NCI-H524 (cell line): ENCODE measurements at regions not wholly inside any gene's neighbourhood (a gene's known extent, or its start where the extent isn't known, plus 50 kb on each side); places are given as distances from the start of the nearest gene placed in this dataset.
"Not testable (repeated sequence)": the region's sequence is repeated elsewhere in the genome, so short reads cannot be mapped to it uniquely, and the experiment has no call there.

Source experiments
- DNase-seq, 2 experiments: peaks; one replicate each; lab custom pipeline; 2025; lab: John Stamatoyannopoulos, UW

- DNase-seq, result no peak
Measured at GRCh38 chr10:44005788-44006099, 357.1 kb upstream of the ZNF32 start.

DNA sequence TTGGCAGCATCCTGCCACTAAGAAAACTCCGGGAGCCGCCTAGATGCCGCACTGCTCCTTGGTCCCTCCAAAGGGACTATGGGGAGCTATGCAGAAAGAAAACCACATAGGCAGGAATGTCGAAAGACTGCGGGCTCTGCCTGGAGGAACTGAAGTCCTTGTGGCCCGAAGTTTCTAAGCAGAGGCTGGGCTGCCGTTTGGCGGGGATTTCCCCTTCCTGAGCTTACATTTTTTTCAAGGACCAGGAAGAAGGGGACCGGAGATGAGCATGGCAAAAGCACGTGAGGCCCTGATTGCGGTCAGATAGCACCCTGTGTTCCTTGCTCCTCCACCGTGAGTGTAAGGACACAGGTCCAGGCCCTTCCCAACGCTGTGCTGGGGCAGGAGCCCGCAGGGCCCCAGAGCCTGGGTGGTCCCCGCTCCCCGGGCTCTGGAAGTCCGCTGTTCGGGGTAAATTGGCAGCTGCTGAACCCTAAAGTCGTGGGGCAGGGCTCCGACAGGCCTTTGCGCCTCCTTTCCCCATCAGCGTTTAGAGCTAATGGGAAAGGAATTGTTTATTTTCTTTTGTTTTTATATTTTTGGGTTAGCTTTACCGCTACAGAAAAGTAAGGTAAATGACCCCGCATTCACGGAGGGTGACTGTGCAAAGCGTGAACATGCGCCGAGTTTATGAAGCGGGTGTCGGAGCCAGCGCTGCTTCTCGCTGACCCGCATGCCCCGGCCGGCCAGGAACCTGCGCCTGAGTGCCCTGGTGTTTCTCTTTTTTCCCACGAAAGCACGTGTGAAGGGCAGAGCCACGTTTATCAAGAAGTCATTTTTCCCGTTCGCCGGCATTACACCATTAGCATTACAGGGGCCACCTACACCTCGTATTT is 356.5 kb upstream of the ZNF32 start:
- no peak for DNase-seq

DNA sequence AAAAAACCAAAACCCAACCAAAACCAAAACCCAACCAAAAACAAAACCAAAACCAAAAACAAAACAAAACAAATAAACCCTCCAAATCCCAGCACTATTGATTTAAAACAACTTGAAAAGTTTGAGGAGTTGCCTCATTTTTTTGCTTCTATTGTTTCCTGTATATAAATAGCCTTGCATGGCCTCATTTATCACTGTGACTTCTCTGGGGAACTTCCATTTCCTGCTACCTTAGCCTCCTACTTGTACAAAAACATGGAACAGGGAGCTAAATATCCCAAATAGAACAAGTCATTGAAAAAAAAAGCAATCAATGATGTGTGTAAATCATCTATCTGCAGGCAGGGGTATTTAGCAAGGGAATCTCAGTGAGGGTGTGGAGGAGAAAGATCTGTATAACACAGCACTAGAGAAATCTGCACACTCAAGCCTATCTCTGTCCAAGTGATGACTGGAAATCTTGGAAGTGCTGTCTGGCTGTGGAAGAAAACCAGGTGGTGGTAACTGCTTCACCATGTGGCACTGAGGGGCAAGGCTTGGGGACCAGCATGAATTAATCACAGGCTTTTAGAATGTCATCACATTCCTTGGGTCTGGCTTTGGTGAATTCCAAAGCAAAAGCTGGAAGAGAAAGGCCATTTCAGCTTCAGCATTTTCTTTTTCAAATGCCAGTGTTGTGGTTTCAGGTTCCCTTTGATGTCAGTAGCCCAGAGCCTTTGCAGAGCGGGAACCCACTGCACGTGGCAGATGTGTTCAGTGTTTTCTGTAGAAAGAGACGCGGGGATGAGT is 349.5 kb upstream of the ZNF32 start:
- DNase-seq, result no peak

DNA sequence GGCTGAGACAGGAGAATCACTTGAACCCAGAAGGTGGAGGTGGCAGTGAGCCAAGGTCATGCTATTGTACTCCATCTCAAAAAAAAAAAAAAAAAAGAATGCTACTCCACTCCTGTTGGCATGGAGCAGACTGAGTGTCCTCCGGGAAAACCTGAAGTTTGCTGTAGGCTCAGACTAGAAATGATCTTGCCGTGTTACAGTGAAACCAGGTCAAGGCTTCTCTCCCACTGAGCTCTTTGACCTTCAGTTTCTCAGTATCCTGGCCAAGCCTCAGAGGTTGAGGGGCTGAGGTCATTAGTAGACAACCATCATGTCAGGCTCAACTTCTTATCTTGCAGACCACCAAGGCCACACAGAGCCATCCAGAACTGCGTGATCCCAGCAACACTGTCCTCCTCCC is 348.6 kb upstream of the ZNF32 start:
- no peak for DNase-seq

DNA sequence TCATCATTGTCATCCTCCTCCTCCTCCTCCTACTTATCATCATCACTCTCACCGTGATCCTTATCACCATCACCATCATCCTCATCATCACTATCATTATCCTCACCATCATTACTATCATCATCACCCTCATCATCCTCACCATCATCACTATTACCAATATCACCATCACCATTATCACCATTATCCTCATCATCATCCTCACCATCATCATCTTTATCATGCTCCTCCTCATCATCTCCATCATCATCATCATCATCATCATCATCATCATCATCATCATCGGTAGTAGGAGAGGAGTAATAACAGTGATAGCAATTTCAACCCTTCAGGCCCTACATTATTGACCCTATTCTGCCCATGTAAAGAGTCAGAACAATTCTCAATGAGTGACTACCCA is 345.9 kb upstream of the ZNF32 start:
- no peak for DNase-seq

DNA sequence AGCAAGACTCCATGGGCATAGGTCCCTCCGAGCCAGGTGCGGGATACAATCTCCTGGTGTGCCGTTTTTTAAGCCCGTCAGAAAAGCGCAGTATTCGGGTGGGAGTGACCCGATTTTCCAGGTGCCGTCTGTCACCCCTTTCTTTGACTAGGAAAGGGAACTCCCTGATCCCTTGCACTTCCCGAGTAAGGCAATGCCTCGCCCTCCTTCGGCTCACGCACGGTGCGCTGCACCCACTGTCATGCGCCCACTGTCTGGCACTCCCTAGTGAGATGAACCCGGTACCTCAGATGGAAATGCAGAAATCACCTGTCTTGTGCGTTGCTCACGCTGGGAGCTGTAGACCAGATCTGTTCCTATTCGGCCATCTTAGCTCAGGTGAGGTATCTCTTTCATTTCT is 344.1 kb upstream of the ZNF32 start:
- not testable (repeated sequence) for DNase-seq

GRCh38 chr10:43986374-43986773 is 337.7 kb upstream of the ZNF32 start:
- DNase-seq, result no peak

DNA sequence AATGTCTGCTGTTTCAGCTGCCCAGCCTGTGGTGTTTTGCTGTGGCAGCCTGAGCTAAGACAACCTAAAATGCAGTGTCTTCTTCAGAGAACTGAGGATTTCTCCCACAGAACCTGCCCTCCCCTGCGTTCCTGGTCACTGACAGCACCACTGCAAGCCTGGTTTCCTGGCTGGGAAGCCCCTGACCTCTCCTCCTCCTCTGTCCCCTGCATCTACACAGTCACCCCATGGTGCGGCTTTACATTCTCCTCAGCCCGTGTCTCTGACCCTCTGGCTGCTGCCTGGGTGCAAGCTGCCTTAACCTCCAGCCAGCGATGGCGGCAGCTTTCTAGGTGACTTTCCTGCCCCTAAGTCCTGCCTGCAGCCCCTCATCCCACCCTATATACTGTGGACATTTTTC is 337.3 kb upstream of the ZNF32 start:
- DNase-seq, result no peak

GRCh38 chr10:43983856-43984271 is 335.2 kb upstream of the ZNF32 start:
- DNase-seq, result no peak

- DNase-seq, result no peak
Measured at GRCh38 chr10:43983405-43983804, 334.7 kb upstream of the ZNF32 start.

DNA sequence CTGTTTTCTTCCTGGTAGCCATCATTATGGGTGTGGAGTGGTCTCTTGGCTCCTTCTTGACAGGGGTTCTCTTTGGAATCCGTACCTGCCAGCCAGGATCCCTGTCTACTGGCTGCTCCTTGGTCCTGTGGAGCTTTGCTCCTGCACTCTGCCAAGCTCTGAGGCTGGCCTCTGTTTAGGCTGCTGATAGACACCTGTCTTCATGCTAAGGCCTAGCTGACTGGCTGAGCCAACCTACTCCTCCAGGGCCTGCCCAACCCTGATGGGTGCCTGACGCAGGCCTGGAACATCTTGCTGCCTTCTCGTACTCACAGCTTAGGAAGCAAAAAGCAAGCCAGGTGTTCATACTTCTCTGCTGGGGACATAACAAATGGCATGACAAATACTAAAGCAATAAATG is 333.6 kb upstream of the ZNF32 start:
- DNase-seq, result no peak

DNA sequence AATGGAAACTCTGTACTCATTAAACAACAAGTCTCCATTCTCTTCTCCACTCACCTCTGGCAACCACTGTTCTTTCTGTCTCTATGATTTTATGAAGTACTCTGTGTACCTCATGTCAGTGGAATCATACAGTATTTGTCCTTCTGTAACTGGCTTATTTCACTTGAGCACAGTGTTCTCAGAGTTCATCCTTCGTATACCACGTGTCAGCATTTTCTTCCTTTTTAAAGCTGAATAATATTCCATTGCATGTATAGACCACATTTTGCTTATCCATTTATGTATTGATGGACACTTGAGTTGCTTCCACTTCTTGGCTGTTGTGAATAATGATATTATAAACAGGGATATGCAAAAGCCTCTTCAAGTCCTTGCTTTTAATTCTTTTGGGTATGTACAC is 333.0 kb upstream of the ZNF32 start:
- no peak for DNase-seq

DNA sequence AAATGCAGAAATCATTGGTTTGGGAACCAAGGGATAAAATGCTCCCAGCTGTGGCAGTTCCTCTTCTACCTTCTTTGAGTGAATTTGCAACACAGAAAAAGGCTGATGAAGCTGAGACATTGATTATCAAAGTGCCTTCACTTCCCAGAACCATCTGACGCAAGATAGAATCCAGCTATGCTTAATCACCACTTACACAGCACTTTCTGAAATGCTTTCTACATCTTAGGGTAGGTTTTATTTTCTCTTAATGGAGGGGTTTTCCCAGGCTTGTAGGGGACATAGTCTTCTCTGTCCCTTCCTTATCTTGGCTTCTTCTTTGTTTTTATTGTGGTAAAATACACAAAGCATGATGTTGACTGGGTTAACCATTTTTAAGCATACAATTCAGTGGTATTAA is 332.6 kb upstream of the ZNF32 start:
- DNase-seq, result no peak

DNA sequence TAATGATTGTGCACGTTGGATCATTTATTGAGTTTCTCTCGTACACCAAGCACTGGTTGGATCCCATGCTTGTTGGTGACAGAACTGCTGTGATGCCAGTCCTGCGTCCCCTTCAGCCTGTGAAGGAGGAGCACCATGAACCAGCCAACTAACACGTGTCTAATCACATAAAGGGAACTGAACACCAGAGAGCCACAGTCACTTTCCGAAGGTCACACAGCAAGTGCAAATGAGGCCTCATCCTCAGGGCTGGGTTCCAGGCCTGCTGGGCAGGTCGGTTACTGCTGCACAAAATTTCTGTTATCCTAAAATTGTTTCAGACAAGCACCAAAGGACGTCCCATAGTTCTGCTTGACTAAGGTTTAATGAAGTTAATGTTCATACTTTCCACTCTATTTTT is 332.0 kb upstream of the ZNF32 start:
- no peak for DNase-seq

DNA sequence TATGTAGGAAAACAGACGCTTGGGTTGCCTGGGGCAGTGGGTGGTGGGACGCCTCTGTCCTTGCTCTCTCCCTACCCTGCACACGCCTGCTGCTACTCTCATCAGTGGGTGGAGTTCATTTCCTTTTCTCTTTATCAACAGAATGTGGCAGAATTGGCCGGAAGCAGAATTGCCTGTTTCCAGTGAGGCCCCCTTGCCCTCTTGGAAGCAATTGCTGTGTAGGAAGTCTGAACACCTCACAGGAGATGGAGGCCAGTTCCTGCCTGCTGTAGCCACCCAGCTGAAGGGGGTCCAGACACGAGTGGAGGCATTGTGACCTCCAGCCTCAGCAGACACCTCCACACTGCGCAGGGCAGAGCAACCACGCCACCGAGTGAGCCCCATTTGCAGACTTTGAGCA is 331.6 kb upstream of the ZNF32 start:
- DNase-seq, result no peak

- no peak for DNase-seq
Measured at GRCh38 chr10:43979551-43979950, 330.9 kb upstream of the ZNF32 start.

DNA sequence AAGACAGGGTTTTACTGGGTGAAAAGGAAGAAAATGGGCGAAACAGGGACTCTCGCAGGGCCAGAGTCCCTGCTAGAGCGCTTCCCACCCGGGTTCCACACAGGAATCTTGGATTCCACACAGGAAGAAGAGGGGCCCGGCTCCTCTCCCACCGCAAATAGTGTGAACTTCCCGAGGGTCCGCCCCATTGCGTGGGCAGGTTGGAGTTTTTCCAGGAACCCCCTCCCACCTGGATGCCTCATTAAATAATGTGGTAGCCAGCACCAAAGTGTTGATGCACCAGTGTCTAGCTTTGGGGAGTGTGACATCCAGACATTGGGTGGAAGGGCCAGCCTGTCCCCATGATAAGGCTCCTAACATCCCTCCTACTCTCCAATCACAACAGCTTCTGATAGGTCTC is 330.3 kb upstream of the ZNF32 start:
- DNase-seq, result no peak

- DNase-seq, result no peak
Measured at GRCh38 chr10:43978091-43978490, 329.4 kb upstream of the ZNF32 start.

DNA sequence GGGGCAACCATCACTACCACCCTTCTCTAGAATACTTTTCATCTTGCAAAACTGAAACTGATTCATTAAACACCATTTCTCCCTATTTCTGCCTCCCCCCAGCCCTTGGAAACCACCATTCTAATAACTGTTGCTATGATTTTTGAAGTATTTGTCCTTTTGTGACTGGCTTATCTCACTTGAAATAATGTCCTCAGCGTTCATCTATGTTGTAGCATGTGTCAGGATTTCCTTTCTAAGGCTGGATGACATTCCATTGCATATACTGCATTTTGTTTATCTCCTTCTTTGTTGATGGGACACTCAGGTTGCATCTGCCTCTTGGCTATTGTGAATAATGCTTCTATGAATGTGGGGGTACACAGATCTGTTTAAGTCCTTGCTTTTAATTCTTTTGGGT is 327.6 kb upstream of the ZNF32 start:
- DNase-seq, result no peak

DNA sequence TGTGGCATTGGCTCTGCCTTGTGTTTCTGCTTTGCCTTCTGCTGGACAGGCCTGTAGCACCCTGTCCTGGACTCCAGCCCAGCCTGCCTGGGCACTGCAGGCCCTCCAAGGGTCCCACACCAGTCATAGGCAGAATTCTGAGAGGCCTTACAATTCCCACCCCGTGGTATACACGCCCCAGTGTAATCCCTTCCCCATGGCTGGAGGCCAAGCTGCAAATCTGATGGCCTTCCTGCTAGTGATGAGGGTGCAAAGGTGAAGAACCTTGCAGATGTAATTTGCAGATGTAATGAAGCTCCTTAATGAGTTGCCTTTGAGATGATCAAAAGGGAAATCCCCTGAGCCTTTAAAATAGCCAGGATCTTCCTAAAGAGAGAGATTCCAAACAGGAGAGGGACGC is 325.1 kb upstream of the ZNF32 start:
- DNase-seq, result no peak

DNA sequence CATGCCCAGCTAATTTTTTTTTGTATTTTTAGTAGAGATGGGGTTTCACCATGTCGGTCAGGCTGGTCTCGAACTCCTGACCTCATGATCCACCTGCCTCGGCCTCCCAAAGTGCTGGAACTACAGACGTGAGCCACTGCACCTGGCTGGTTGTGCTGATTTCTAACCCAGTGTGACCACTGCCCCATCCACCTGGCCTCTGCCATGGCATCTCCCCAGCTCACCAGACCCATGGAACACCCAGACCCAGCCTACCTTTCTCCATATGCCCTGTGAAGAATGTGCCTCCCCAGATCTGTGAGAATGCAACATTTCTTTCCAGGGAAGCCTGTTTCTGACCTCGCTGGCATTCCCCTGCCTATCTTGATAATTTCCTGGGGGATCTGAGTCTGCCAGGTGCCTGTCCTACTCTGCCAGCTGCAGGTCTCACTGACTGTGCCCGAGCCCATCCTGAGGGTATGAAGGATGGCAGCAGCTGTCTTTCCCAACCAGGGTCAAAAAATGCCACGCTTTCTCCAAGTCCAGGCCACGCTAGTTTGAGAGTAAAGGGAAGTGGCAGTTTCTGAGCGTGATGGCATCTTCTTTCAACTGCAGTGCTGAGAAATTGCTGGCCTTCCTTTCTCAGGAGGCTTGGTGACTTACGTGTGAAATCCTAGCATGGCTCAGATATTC is 324.4 kb upstream of the ZNF32 start:
- DNase-seq, result no peak

- no peak for DNase-seq
Measured at GRCh38 chr10:43971981-43972380, 323.3 kb upstream of the ZNF32 start.

DNA sequence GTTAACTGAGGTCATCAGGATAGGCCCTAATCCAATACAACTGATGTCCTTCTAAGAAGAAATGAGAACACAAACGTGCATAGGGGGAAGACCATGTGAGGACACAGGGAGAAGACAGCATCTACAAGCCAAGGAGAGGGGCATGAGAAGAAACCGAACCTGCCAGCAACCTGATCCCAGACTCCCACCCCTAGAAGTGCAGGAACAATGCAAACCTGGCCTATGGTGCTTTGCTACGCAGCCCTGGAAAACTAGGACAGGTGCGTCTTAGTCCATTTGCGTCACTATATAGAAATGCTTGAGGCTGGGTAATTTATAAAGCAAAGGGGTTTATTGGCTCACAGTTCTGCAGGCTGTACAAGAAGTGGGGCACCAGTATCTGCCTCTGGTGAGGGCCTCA is 322.6 kb upstream of the ZNF32 start:
- DNase-seq, result no peak
